Amygdala (tissue), 56 donors: ENCODE measurements at regions not wholly inside any gene's neighbourhood (a gene's known extent, or its start where the extent isn't known, plus 50 kb on each side); places are given as distances from the start of the nearest gene placed in this dataset.
"Not testable (repeated sequence)": the region's sequence is repeated elsewhere in the genome, so short reads cannot be mapped to it uniquely, and the experiment has no call there.

Experiments used
- DNase-seq, 56 donors: peaks; one replicate each; lab custom pipeline; 2025; lab: John Stamatoyannopoulos, UW

DNA sequence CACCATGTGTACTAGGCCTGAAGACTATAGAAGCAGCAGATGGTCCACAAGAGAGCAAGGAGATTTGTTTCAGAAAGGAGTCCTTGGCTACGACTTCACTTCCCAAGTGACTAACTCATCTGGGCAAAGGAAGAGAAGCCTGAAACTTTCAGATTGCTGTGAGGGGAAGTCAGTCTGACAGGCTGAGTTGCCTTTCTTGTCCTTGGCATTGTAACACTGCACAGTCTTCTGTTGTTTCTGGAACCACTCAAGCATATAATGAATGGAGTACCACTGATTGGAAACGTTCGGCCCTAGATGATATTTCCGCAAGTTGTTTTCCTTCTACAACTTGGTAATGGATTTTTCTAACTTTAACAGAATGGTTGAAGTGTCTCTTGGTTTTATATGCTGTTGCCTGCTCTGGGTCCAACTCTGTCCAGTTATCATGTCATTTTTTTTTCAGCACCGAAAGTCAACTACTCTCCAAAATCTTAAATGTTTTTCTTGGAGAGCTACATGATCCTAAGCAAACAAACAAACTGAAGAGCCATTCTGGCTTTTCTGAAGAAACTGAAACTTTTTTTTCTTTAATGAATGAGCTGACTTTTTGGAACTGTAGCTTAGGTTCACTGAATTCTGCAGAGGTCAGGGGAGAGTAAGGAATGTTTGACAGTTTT, 685.7 kb downstream of the MECOM start:
- DNase-seq, result no peak

DNA sequence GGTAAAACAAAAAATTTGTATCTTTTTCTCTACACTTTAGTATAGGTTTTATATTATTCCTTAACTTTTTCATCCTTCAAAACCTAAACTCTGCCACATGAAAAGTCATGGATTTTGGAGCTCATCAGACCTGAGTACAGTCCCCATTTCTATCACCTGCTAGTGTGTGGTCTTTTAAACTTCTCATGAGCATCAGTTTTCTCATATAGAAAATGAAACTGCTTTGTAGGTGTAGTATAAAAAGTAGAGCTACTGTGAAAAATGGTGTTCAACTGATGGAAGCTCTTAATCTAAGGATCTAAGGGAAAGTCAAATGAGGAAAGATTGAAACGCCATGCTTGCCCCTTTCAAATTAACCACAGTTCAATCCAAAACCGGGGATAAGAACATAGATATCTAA, 686.5 kb downstream of the MECOM start:
- DNase-seq, result no peak

DNA sequence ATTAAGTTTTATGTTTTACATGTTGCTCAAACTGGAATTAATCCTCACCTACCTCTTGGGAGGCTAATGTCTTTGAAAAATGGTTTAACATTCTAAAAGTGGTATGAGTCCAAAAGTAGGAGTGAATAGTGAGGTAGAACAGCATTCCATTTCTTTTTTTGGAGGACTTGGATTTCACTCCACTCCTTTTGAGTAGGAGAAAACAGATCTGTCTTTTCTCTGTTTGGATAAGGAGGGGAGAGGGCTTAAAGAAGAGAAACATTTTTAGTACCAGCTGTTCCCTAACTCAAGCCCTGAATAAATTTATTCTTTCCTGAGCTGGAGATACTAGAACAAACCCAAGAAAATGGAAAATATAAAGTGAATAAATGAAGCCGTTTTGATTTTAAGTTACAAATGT, 687.9 kb downstream of the MECOM start:
- no peak for DNase-seq

DNA sequence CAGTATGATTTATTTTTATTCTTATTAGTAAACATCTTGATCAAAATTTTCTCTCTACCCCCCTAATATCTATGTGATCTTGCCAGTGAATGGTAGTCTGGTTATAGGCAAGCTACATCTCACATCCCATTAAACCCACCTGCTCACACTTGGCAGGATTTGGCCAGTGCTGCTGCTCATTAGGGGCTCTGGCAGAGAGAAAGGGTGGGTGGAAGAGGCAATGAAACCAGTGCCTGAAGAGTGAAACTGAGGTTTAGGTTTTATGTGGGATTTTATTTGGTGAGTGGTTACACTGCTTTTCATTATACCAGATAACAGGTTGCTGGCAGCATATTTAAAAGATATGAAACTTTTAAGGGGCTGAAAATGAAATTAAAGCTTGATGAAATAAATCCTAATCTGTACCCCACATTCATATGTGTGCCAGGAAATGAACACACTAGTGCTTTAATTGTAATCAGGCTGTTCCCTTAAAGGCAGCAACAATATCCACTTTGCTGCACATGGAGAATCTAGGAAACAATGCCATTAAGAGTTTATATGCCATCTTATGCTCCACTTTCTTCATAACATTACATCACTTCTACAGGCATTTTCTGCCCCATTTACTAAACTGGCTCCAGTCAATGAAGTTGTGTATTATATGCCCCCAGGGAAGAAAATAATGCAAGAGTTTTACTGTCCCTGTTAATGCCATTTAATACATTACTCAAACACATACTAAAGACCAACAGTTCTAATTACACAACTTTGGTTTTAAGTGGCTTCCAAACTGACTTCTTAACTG, 688.7 kb downstream of the MECOM start:
- DNase-seq, result no peak

DNA sequence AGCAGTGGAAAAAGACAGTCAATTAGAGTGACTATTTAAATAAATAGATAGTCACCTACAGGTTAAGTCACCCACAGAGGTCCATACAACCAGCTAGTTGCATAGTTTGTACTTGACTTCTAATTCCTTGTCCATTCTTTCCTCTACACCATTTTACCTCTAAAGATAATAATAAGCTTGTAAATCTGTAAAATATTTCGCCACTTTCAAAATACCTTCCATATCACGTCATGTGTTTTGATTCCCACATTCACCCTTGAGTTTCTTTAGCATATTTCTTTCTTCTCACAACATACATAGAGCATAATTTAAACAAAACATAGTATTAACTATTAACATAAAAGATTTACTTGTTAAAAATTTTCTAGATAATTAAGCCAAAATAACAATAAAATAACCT, 689.6 kb downstream of the MECOM start:
- no peak for DNase-seq

DNA sequence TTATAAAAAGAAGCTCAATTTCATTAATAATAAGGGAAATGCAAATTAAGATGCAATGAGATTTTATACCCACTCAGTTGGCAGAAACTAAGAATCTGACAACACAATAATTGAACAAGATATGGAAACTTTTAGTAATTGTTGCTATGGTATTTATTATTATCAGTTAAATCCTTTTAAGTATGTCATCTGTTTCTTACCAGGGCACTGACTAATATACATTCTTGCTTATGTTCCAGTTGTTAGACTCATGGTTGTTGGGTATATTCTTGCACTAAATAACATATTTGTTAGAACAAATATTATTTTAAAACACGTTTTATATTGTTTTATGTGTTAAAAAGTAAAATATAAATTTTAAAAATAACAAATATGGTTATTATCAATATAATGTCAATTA, 690.3 kb downstream of the MECOM start:
- DNase-seq, result no peak

DNA sequence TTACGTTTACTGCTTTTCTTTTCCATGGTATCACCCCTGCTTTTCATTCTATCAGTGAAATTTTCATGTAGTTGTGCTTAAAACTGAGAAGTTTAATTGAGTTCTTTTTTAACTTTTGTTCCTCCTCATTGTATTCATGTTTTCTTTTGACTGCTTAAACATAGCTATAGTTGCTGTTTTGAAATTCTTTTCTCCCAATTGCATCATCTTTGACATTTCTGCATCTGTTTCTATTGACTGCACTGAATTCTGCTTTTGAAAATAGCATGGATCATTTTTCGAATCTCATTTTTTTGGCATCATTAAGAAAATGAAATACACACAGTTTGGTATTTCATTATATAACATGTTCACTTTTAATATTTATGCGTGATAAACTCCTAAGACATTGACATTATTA, 694.9 kb downstream of the MECOM start:
- DNase-seq, result no peak

DNA sequence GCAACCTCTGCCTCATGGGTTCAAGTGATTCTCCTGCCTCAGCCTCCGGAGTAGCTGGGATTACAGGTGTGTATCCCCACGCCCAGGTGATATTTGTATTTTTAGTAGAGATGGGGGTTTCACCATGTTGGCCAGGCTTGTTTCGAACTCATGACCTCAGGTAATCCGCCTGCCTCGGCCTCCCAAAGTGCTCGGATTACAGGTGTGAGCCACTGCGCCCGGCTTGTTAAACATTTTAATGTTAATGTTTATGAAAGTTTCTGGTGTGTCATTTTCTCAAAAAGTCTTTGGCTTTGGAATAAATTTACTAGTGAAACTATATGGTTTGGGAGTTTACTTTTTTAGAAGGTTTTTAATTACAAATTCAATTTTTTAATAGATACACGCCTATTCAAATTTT, 698.8 kb downstream of the MECOM start:
- DNase-seq, result no peak

DNA sequence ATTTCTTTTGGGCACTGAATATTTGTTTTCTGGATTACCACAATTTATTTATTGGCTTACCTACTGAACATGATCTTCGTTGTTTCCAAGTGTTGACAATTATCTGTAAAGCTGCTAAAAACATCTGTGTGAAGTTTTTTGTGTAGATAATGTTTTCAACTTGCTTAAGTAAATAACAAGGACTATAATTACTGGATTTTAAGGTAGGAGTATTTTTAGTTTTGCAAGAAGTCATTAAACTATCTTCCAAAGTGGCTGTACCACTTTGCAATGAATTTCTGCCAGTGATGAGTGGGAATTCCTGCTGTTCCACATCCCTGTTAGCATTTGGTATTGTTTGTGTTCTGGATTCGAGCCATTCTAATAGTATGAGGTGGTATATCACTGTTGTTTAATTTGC, 702.2 kb downstream of the MECOM start:
- no peak for DNase-seq

DNA sequence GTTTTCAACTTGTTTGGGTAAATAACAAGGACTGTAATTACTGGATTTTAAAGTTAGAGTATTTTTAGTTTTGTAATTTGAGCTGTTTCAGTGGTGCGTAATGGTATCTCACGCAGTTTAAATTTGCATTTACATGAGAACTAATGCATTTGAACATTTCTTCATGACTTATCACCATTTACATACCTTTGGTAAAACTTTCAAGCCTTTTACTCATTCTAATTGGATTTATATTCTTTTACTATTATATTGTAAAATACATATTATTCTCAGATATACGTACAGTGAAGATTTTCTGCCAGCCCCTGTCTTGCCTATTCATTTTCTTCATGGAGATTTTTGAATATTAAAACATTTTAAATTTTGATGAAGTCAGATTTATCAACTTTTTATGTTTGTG, 703.8 kb downstream of the MECOM start:
- no peak for DNase-seq

DNA sequence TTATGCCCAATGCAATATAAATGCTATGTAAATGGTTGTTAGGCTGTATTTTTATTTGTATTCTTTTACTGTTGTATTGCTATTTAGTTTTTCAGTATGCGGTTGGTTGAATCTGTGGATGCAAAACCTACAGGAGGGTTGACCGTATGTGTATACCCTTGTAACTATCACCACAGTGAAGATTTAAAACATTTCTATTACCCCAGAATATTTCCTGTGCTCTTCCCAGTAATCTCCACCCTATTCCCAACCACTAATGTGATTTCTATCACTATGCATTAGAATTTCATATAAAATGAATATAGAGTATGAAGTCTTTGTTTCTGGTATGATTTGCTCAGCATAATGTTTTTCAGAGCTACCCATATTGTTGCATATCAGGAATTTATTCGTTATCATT, 705.0 kb downstream of the MECOM start:
- no peak for DNase-seq

DNA sequence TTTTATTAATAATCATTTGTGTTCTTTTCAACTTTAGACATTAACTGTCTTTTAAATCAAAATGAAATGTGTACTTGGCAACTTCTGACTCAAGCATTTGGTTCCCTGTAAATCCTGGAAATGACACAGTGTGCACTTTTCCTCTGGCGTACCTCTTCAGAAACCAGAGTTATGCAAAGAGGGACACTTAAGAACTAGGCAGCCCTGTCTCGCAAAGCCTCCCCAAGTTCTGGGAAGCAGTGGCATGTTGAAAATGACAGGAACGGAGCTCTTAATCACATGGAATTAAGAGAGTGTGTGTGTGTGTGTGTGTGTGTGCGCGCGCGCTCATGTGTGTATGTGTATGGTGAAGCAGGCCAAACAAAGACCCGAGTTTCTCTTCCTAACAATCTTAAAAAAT, 707.4 kb downstream of the MECOM start:
- no peak for DNase-seq

DNA sequence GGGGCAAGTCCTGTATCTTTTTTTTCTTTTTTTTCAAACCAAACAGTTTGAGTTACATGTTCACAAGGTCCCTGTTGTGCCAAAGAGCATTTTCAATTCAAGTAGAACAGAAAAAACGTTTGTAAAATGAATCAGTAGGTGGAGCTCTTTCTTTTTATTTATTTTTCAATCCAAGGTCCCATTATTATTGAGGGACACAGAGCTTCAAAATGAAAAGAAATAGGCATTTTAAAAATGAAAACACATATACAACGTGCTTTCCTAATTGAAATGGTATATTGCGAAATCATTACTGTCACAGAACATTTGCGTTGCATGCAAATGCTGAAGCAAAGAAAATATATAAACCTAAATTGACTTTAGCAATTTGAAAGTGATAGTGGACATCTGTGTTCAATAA, 711.0 kb downstream of the MECOM start:
- DNase-seq, result no peak

DNA sequence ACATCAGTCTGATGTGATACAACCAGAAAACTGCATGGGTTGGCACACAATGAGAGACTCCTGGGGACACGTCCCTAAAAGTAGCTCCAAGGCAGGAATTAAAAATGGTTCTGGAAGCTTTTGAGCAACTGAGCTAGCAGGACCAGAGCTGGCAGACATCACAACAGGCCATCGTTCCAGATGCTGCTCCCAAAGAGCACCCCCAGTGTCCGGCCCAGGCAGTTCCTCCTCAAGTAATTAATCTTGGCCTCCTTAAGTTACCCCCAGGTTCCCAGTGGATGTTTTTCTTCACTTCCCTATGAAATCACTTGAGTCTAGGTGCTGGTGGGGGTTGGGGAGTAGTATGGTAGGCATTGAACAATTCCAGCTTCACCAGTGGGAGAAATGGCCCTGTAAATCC, 711.6 kb downstream of the MECOM start:
- no peak for DNase-seq

DNA sequence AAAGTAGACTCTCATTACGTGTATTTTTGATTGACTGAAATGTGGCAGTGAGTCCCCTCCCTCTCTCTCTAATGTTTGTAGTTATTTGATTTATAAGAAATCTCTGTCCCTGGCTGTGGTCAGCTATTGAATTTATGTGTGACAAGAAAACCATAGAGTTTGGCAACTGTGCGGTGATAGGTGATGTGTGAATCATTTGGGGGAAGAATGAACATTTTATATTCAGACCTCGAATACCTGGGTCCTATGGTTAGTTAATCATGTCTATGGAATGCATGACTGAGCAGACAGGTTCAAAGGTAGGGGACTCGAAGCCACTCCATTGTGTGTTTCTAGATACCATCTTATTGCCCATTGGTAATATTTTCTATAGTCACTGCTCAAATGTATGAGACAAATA, 712.1 kb downstream of the MECOM start:
- no peak for DNase-seq

DNA sequence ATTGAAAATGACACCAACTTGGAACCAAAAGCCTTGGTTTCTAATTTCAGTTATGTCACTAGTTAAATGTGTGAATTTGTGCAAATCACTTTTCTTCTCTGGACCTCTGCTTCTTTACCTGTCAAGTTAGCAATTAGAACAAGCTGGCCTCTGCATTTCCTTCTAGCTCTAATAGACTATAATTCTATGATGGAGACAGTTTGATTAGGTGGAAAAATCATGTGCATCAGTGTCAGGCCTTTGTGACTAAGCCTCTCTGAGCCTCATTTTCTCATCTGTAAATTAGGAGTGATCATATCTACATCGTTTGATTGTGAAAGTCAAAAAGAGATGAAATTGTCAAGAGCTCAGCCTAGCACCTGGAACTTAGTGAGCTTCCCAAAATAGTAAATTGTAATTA, 712.9 kb downstream of the MECOM start:
- no peak for DNase-seq

DNA sequence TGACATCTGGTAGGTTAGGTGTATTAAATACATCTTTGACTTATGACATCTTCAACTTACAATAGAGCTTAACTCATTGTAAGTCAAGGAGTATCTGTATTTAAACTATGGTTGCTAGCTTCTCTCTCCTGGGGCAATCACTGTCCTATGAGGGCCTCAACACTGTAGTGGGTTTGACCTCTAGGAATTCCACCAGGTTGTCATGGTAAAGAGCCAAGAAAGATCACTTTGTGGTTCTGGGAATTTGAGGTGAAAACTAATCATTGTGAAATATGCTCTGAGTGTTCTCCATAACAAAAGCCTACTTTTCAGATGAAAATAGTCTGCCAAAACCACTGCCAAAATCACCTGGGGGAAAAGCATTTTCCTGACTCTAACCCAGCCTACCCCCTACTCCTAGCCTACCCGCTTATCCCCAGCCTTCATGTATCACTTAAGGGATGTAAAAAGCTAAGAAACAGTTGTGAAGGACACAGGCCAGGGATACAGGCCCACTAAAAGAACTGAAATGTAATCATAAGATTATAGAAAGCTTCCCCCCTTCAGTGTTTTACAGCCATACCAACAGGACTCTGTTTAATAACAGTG, 723.8 kb downstream of the MECOM start:
- DNase-seq, result no peak

DNA sequence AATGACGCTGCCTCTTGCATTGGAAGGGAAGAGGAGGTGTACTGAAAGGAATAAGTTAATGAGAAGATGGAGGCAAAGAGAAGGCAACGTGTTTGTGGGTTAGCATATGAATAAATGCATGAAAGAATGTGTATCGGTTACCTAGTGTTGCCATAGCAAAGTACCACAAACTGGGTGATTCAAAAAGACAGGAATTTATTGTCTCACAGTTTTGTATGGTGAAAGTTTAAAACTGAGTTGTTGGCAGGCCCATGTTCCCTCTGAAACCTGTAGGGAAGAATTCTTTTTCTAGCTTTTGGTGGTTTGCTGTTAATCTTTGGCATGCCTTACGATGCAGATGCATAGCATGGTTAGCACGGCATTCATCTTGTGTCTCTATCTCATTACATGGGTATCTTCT, 729.9 kb downstream of the MECOM start:
- DNase-seq, result no peak

DNA sequence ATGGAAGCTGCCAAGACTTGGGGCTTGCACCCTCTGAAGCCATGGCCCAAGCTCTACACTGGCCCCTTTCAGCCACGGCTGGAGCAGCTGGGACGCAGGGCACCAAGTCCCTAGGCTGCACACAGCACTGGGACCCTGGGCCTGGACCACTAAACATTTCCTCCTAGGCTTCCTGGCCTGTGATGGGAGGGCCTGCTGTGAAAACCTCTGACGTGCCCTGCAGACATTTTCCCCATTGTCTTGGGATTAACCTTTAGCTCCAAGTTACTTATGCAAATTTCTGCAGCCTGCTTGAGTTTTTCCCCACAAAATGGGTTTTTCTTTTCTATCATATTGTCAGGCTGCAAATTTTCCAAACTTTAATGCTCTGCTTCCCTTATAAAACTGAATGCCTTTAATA, 733.5 kb downstream of the MECOM start:
- not testable (repeated sequence) for DNase-seq

DNA sequence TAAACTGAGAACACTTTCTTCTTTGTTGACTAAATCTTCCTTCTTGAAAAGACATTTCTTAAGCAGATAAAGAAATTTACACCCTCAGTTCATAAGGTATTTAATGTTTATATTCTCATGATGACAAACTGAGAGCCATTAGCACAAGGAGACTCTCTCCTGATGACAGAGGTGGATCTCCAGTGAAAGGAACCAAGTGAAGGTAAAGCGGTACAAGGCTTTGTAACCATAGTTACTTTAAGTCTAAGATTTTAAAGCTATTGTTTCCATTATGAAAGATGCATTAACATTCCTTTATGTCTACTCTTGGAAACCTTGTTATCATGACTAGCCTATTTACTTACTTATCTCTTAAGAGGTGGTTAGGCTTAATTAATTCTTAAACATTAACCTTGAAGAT, 737.1 kb downstream of the MECOM start:
- no peak for DNase-seq

DNA sequence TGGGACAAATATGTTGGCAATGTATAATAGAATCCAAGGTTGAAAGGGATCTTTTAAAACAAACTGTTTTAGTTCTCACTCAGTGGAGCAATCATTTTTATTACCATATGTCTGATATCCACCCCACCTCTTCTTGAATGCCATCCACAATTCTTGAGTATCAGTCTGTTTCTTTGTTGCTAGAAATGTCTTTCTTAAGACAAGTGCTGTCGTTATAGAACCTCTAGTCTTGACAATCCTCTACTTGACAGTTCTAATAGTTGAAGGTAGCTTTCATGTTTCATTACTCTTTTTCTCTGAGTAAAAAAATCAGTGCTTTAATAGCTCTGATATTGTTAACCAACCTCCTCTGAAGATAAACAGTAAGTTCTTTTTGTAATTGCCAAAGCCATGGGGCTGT, 737.9 kb downstream of the MECOM start:
- DNase-seq, result no peak

DNA sequence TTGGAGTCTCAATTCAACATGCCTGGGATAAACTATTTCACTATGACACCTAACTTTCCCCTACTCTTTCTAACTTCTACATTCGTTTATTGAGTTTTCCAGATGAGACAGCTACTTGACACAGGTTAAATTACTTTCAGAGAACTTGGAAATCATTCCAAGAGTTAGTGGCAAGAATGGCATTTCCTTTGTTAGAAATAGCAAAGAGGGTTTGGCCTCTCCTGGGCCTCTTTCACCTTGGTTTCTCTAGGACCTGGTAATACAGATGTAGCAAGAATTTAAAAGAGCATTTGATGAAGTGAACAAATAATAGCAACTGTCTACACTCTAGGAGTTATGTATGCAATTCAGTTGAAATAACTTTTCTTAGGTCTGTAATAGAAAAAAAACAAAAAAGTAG, 748.9 kb downstream of the MECOM start:
- no peak for DNase-seq
